22Rv1 (cell line): ENCODE measurements at regions not wholly inside any gene's neighbourhood (a gene's known extent, or its start where the extent isn't known, plus 50 kb on each side); places are given as distances from the start of the nearest gene placed in this dataset.

Source experiments
- CTCF ChIP-seq: fragments of 450-650 bp; IDR thresholded peaks from 2 replicates; pipeline ENCODE4 v1.5.1; 2017; ENCODE audit warnings: mild to moderate bottlenecking
- ZFX ChIP-seq: fragments of 450-650 bp; IDR thresholded peaks from 2 replicates; pipeline ENCODE4 v1.6.1; 2017; ENCODE audit warnings: antibody characterized with exemption, borderline replicate concordance

GRCh38 chr7:115548756-115549155 lies 481.8 kb downstream of the TFEC start:
- TF ChIP-seq CTCF, result no peak
- no peak for TF ChIP-seq ZFX
